Breast epithelium (tissue), 4 donors: ENCODE measurements at regions not wholly inside any gene's neighbourhood (a gene's known extent, or its start where the extent isn't known, plus 50 kb on each side); places are given as distances from the start of the nearest gene placed in this dataset.

Experiments used
- DNase-seq, 2 donors: peaks; one replicate each; pipeline ENCODE4 v3.0.0-alpha.2; 2019; ENCODE audit warnings: low spot score in 2 of 2
- H3K27ac ChIP-seq, 2 donors: fragments of 200-600 bp; sonication (generic) in 1 of 2; one replicate each; pipeline ENCODE4 v1.5.1; 2016 to 2019; ENCODE audit warnings: mild to moderate bottlenecking in 1 of 2
- H3K27me3 ChIP-seq, 2 donors: fragments of 200-600 bp; sonication (generic) in 1 of 2; one replicate each; pipeline versions ENCODE4 v1.5.1 to v1.6.0; 2017 to 2019; ENCODE audit warnings: control low read depth in 1 of 2, mild to moderate bottlenecking in 1 of 2
- H3K36me3 ChIP-seq: fragments of 200-600 bp; one replicate; pipeline ENCODE4 v1.5.1; 2019
- H3K4me1 ChIP-seq, 2 donors: fragments of 200-600 bp; sonication (generic); one replicate each; pipeline ENCODE4 v1.5.1; 2016 to 2019; ENCODE audit warnings: control low read depth in 1 of 2
- H3K4me3 ChIP-seq, 3 donors: fragments of 200-600 bp; sonication (generic); 1 replicate in 2 of 3; 2 replicates in 1 of 3; pipeline ENCODE4 v1.5.1; 2016 to 2019; ENCODE audit warnings: mild to moderate bottlenecking in 3 of 3, moderate library complexity in 2 of 3
- H3K9me3 ChIP-seq, 2 donors: fragments of 200-600 bp; sonication (generic) in 1 of 2; one replicate each; pipeline ENCODE4 v1.5.1; 2016 to 2019; ENCODE audit warnings: control low read depth in 1 of 2
- POLR2A ChIP-seq: fragments of 450-650 bp; IDR thresholded peaks from one replicate; pipeline ENCODE4 v1.6.1; 2016; ENCODE audit warnings: antibody characterized with exemption, mild to moderate bottlenecking, moderate library complexity
- POLR2AphosphoS5 ChIP-seq, 3 donors: sonication (generic); formaldehyde crosslinking; IDR thresholded peaks; one replicate each; pipeline ENCODE4 v1.6.1; 2017; ENCODE audit warnings: antibody characterized with exemption in 3 of 3
- intact Hi-C: fragments of 100-400 bp; cut with DNase I; formaldehyde crosslinking; loops from one replicate; pipeline ENCODE4 v1.15.1; 2023; ENCODE audit warnings: low total_unique reads
- TF ChIP-seq, protein P1 (sequence below), 3 donors: fragments of 450-650 bp; IDR thresholded peaks; one replicate each; pipeline ENCODE4 v1.5.1; 2016 to 2017; ENCODE audit warnings: antibody characterized with exemption in 3 of 3, mild to moderate bottlenecking in 3 of 3, moderate library complexity in 3 of 3

DNA sequence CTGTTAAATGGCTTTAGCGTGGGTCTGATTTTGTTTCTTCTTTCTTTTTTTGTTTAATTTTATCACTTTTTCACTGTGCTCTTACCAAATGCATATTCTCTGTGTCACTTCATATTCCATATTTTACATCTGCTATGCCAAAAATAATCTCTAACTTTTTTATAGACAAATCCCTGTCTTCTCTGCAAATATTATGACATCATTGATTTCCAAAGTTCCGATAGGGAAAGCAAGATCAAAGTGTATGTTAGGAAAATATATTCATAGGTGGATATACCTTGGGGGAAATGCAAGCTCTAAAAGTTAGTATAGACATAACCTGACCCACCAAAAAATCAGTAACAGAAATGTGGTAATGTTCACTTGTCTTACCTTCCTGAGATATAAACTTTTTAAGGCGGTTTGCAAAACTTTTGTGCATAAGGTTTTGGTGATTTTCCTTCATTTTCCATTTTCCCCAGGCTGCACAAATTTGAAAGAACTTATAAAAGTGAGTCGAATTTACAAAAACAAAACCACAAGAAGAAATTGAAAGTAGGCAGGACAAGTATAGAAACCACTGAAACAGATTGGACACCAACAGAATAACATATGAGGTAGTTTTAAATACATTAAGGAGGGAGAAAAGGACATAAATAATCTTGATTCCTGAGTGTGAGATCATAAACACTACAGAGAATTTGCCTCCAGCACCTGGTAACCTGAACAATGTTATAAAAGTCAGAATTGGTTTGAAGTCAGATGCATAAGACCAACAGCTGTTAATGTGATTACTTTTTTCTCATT lies 63.1 kb upstream of the TFEC start:
- H3K27ac ChIP-seq = no peak overlapping the region
- no peaks in the 10 kb centered on the region for H3K4me1 ChIP-seq
- intact Hi-C loops = no loop called here
- no peak for DNase-seq
- TF ChIP-seq POLR2AphosphoS5 (IDR thresholded peaks at IDR 0.05) (no peak), POLR2A (no peak)
- TF ChIP-seq, protein P1, sequence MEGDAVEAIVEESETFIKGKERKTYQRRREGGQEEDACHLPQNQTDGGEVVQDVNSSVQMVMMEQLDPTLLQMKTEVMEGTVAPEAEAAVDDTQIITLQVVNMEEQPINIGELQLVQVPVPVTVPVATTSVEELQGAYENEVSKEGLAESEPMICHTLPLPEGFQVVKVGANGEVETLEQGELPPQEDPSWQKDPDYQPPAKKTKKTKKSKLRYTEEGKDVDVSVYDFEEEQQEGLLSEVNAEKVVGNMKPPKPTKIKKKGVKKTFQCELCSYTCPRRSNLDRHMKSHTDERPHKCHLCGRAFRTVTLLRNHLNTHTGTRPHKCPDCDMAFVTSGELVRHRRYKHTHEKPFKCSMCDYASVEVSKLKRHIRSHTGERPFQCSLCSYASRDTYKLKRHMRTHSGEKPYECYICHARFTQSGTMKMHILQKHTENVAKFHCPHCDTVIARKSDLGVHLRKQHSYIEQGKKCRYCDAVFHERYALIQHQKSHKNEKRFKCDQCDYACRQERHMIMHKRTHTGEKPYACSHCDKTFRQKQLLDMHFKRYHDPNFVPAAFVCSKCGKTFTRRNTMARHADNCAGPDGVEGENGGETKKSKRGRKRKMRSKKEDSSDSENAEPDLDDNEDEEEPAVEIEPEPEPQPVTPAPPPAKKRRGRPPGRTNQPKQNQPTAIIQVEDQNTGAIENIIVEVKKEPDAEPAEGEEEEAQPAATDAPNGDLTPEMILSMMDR (IDR thresholded peaks at IDR 0.05) = no peak
- H3K9me3 ChIP-seq = no peaks in the 10 kb centered on the region
- no peak overlapping the region for H3K4me3 ChIP-seq
- no peaks in the 10 kb centered on the region for H3K27me3 ChIP-seq
- no peaks in the 10 kb centered on the region for H3K36me3 ChIP-seq

DNA sequence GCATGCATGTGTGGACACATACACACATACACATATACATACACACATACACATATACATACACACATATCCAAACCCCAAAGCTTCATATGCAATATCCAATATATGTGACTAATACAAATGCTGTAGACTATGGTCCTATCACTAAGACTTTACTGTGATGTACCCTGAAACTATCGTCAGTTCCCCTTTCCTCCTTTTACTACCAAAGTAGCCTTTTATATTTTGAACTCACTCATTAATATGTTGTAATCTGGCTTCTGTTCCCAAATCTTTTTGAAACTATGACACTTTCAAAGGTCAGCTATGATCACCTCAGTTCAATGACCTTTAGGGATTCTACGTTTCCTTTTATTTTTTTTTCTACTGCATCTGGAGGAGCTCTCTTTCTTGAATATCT lies 64.8 kb upstream of the TFEC start:
- no peak overlapping the region for H3K27ac ChIP-seq
- H3K27me3 ChIP-seq = no peaks in the 10 kb centered on the region
- no peaks in the 10 kb centered on the region for H3K4me1 ChIP-seq
- H3K9me3 ChIP-seq = no peaks in the 10 kb centered on the region
- intact Hi-C loops = no loop called here
- DNase-seq = no peak
- no peak overlapping the region for H3K4me3 ChIP-seq
- no peak for TF ChIP-seq POLR2A
- TF ChIP-seq, protein P1 (IDR thresholded peaks at IDR 0.05) = no peak
- no peak for TF ChIP-seq POLR2AphosphoS5 (IDR thresholded peaks at IDR 0.05)
- no peaks in the 10 kb centered on the region for H3K36me3 ChIP-seq

DNA sequence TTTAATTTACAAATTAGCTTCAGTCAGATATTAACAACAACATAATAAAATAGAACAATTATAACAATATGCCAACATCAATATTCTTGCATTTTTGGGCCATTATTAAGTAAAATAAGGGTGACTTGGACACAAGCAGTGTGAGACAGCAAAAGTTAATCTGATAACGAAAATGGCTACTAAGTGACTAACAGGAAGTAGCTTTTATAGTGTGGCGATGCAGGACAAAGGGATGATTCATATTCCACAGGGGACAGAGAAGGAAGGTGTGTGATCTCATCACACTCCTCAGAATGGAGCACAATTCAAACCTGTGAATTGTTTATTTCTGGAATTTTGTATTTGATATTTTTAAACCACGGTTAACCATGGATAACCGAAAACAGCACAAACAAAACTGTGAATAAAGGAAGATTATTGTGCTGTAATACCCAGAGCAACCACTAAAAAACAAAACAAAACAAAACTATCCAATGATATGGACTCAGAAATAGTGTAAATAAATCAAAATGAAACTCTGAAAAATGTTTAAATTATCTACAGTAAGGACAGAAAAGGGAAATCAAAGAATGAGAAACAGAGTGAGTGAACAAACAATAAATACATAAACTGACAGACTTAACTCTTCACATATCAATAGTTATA lies 66.9 kb upstream of the TFEC start:
- intact Hi-C loops = no loop called here
- no peak overlapping the region for H3K4me3 ChIP-seq
- DNase-seq = no peak
- TF ChIP-seq POLR2AphosphoS5 (IDR thresholded peaks at IDR 0.05) (no peak), POLR2A (no peak)
- TF ChIP-seq, protein P1 (IDR thresholded peaks at IDR 0.05) = peak in 1 of 3 donors; percentile 17
- no peaks in the 10 kb centered on the region for H3K9me3 ChIP-seq
- no peaks in the 10 kb centered on the region for H3K36me3 ChIP-seq
- no peak overlapping the region for H3K27ac ChIP-seq
- H3K4me1 ChIP-seq = no peaks in the 10 kb centered on the region
- no peaks in the 10 kb centered on the region for H3K27me3 ChIP-seq

DNA sequence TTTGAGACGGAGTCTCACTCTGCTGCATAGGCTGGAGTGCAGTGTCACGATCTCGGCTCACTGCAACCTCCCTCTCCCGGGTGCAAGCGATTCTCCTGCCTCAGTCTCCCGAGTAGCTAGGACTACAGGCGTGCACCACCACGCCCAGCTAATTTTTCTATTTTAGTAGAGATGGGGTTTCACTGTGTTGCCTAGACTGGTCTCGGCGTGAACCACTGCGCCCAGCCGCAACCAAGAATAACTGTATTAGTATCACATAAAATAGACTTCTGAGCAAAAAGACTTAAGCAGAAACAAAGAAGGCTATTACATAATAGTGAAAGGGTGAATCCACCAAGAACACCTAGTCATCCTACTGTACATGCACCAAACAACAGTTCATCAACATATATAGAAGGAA lies 67.6 kb upstream of the TFEC start:
- TF ChIP-seq POLR2A = no peak
- TF ChIP-seq POLR2AphosphoS5 (IDR thresholded peaks at IDR 0.05) = no peak
- TF ChIP-seq, protein P1 (IDR thresholded peaks at IDR 0.05) = no peak
- Histone ChIP-seq H3K27me3 (no peaks in the 10 kb centered on the region), H3K9me3 (no peaks in the 10 kb centered on the region), H3K4me1 (no peaks in the 10 kb centered on the region), H3K36me3 (no peaks in the 10 kb centered on the region), H3K27ac (no peak overlapping the region), H3K4me3 (no peak overlapping the region)
- DNase-seq = no peak
- intact Hi-C loops = no loop called here

DNA sequence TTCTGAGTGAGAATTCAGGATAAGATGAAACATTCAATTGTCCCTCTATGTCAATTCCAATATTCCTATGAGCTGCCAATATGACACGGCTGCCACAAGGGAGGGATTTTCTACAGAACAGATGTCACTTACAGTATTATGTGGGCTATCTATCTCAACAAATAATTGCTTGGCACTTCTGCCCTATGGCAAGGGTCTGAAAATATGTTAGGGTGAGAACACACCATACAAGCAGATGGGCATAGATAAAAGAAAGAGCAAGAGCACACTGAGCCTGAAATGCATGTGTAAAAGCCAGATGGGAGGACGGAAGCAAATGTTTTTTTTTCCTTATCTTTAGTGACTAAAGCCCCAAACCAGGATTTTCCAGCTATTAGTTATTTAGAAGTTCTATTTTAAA lies 70.1 kb upstream of the TFEC start:
- Histone ChIP-seq H3K27ac (no peak overlapping the region), H3K4me1 (no peaks in the 10 kb centered on the region), H3K27me3 (no peaks in the 10 kb centered on the region), H3K4me3 (no peak overlapping the region), H3K9me3 (no peaks in the 10 kb centered on the region), H3K36me3 (no peaks in the 10 kb centered on the region)
- intact Hi-C loops = no loop called here
- TF ChIP-seq POLR2AphosphoS5 (IDR thresholded peaks at IDR 0.05) = no peak
- no peak for TF ChIP-seq POLR2A
- TF ChIP-seq, protein P1 (IDR thresholded peaks at IDR 0.05) = no peak
- DNase-seq = no peak
